ENCODE measurements at regions not wholly inside any gene's neighbourhood (a gene's known extent, or its start where the extent isn't known, plus 50 kb on each side); places are given as distances from the start of the nearest gene placed in this dataset.

DNA sequence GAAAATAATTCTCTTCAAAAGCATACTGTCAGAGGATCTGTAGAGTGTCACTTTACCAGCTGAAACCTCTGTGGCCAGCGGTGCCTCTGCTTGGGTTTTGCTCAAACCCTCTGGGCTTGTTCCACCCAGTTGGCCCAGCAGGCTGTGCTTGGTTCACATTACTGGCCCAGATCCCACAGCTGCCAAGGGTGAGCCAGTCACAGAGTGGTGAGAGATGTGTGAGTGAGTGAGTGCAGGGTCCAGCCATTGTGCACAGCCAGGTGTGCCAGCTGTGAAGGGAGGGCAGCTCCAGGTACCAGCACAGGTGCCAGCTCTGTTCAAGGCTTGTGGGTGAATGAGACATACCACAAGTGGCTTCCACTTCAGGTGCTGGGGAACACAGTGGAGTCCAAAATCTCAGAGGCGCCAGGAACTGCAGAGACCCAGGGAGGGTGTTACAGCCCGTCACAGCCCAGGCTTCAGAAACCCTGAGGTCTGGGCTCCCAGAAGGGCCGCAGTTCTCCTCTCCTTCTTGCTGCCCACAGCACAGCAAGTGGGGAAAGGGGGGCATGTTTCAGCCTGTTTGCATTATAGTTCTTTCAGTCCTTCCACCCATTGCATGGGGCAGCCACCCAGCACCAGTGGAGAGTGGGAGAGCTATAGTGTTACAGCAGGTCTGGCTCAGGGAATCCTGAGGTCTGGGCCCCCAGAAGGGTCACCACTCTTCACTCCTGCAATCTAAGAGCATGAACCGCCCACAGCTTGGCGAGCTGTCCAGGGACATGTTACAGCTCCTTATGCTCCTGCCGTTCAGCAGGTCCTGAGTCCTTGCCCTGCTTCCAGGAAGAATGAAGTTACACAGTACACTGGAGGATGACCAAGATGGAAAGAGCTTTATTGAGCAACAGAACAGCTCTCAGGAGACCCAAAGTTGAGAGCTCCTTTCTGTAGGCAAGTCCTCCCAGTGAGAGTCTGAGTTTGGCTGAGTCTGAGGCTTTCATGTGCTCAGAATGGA, 931.7 kb upstream of the SORCS1 start:
- DNase-seq (ENCODE audit: low spot score), result no peak
- Histone ChIP-seq H3K79me2 (no peaks in the 10 kb centered on the region), H3K9me2 (replicated peaks; ENCODE audit: insufficient read depth) (no peaks in the 10 kb centered on the region), H2AFZ (no peak overlapping the region), H3K27ac (no peak overlapping the region), H3K4me1 (ENCODE audit: insufficient read depth) (no peaks in the 10 kb centered on the region), H3K9me3 (ENCODE audit: low read depth) (no peaks in the 10 kb centered on the region), H3K36me3 (replicated peaks; ENCODE audit: insufficient read depth, low read depth) (no peaks in the 10 kb centered on the region), H3K27me3 (no peaks in the 10 kb centered on the region), H4K20me1 (ENCODE audit: insufficient read depth, poor library complexity, severe bottlenecking) (no peaks in the 10 kb centered on the region), H3K4me2 (no peak overlapping the region), H3K4me3 (no peak overlapping the region)
- WGBS (ENCODE audit: low lambda C conversion rate, missing lambda C conversion rate), result 88% methylated on average over 7 of the region's 7 CpGs
- TF ChIP-seq EZH2phosphoT487 (IDR thresholded peaks at IDR 0.05; ENCODE audit: low read depth, severe bottlenecking, unreplicated experiment) (no peak), EZH2 (IDR thresholded peaks at IDR 0.05; ENCODE audit: borderline replicate concordance) (no peak)
- TF ChIP-seq, protein P1, sequence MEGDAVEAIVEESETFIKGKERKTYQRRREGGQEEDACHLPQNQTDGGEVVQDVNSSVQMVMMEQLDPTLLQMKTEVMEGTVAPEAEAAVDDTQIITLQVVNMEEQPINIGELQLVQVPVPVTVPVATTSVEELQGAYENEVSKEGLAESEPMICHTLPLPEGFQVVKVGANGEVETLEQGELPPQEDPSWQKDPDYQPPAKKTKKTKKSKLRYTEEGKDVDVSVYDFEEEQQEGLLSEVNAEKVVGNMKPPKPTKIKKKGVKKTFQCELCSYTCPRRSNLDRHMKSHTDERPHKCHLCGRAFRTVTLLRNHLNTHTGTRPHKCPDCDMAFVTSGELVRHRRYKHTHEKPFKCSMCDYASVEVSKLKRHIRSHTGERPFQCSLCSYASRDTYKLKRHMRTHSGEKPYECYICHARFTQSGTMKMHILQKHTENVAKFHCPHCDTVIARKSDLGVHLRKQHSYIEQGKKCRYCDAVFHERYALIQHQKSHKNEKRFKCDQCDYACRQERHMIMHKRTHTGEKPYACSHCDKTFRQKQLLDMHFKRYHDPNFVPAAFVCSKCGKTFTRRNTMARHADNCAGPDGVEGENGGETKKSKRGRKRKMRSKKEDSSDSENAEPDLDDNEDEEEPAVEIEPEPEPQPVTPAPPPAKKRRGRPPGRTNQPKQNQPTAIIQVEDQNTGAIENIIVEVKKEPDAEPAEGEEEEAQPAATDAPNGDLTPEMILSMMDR (IDR thresholded peaks at IDR 0.05; ENCODE audit: poor library complexity), result no peak

DNA sequence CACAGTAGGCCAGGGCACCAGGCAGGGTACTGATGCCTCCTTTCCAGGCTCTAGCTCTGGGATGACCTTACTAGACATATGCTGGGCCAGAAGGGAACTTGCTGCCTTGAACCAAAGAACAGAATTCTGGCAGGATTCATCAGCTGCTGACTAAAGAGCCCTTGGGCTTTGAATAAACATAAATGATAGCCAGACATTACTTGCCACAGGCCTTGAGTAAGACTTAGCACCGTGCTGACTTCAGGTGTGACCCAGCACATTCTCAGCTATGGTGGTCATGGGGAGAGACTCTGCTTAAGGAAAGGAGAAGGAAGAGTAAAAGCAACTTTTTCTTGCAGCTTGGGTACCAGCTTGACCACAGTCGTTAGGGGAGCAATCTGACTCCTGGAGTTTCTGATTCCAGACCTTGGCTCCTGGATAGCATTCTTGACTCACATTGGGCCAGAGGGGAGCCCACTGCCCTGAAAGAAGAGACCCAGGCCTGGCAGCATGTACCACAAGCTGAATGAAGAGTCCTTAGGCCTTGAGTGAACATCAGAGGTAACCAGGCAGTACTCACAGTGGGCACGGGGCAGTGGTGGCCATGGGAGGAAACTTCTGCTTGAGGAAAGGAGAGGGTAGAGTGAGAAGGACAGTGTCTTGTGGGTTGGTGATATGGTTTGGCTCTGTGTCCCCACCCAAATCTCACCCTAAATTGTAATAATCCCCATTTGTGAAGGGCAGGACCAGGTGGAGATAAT, 926.1 kb upstream of the SORCS1 start:
- Histone ChIP-seq H3K9me3 (ENCODE audit: low read depth) (no peaks in the 10 kb centered on the region), H3K4me2 (no peak overlapping the region), H3K4me3 (no peak overlapping the region), H3K27me3 (no peaks in the 10 kb centered on the region), H3K36me3 (replicated peaks; ENCODE audit: insufficient read depth, low read depth) (no peaks in the 10 kb centered on the region), H3K79me2 (no peaks in the 10 kb centered on the region), H4K20me1 (ENCODE audit: insufficient read depth, poor library complexity, severe bottlenecking) (no peaks in the 10 kb centered on the region), H2AFZ (no peak overlapping the region), H3K4me1 (ENCODE audit: insufficient read depth) (no peaks in the 10 kb centered on the region), H3K9me2 (replicated peaks; ENCODE audit: insufficient read depth) (no peaks in the 10 kb centered on the region), H3K27ac (no peak overlapping the region)
- DNase-seq (ENCODE audit: low spot score), result no peak
- 95% methylated on average over 3 of the region's 3 CpGs for WGBS (ENCODE audit: low lambda C conversion rate, missing lambda C conversion rate)
- TF ChIP-seq EZH2phosphoT487 (IDR thresholded peaks at IDR 0.05; ENCODE audit: low read depth, severe bottlenecking, unreplicated experiment) (no peak), EZH2 (IDR thresholded peaks at IDR 0.05; ENCODE audit: borderline replicate concordance) (no peak)
- TF ChIP-seq, protein P1 (IDR thresholded peaks at IDR 0.05; ENCODE audit: poor library complexity), result no peak

DNA sequence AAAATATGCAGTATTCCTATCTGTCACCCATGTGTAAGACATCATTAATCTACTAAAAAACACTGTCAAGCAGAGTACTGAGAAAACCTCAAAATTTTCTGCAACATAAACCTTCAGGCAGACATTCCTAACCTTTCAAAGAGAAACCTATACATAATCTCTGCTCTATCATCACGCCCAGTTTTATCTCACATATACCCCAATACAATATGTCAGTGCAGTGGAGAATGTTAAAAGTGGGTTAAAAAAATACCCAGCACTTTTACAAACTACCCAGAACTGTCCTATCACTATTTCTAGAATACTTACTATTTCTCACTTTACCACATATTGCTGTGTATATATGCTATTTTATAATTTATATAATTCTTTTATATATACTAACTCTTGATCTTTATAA, 922.0 kb upstream of the SORCS1 start:
- Histone ChIP-seq H3K9me3 (ENCODE audit: low read depth) (no peaks in the 10 kb centered on the region), H3K4me3 (no peak overlapping the region), H3K79me2 (no peaks in the 10 kb centered on the region), H3K27me3 (no peaks in the 10 kb centered on the region), H4K20me1 (ENCODE audit: insufficient read depth, poor library complexity, severe bottlenecking) (no peaks in the 10 kb centered on the region), H3K4me2 (no peak overlapping the region), H2AFZ (no peak overlapping the region), H3K36me3 (replicated peaks; ENCODE audit: insufficient read depth, low read depth) (no peaks in the 10 kb centered on the region), H3K4me1 (ENCODE audit: insufficient read depth) (no peaks in the 10 kb centered on the region), H3K27ac (no peak overlapping the region), H3K9me2 (replicated peaks; ENCODE audit: insufficient read depth) (no peaks in the 10 kb centered on the region)
- DNase-seq (ENCODE audit: low spot score), result no peak
- no peak for TF ChIP-seq EZH2phosphoT487 (IDR thresholded peaks at IDR 0.05; ENCODE audit: low read depth, severe bottlenecking, unreplicated experiment)
- TF ChIP-seq EZH2 (IDR thresholded peaks at IDR 0.05; ENCODE audit: borderline replicate concordance), result no peak
- WGBS (ENCODE audit: low lambda C conversion rate, missing lambda C conversion rate), result 82% methylated on average over 1 of the region's 1 CpG

DNA sequence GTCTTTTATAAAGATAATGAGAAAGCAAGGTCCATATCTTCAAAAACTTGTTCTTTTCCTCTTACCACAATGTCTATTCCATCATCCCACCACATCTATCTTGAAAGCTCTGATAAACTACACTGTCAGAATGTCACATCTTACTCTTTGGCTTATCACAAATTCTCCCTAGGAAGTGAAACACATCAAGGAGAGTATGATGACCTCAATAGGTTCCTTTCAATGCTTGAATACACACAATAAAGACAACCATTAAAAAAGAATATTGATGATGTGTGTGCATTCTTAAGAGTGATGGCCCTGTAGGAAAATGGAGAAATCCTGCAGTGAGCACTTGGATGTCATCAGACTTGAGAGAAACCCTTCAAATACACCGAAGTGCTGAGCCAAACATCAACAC, 918.1 kb upstream of the SORCS1 start:
- TF ChIP-seq, protein P1 (IDR thresholded peaks at IDR 0.05; ENCODE audit: poor library complexity), result no peak
- TF ChIP-seq EZH2phosphoT487 (IDR thresholded peaks at IDR 0.05; ENCODE audit: low read depth, severe bottlenecking, unreplicated experiment), result no peak
- TF ChIP-seq EZH2 (IDR thresholded peaks at IDR 0.05; ENCODE audit: borderline replicate concordance), result no peak
- no peaks in the 10 kb centered on the region for H4K20me1 ChIP-seq (ENCODE audit: insufficient read depth, poor library complexity, severe bottlenecking)
- no peak overlapping the region for H3K27ac ChIP-seq
- WGBS (ENCODE audit: low lambda C conversion rate, missing lambda C conversion rate), result 60% methylated on average over 1 of the region's 1 CpG
- H3K9me3 ChIP-seq (ENCODE audit: low read depth), result no peaks in the 10 kb centered on the region
- H3K9me2 ChIP-seq (replicated peaks; ENCODE audit: insufficient read depth), result no peaks in the 10 kb centered on the region
- H3K27me3 ChIP-seq, result no peaks in the 10 kb centered on the region
- H2AFZ ChIP-seq, result no peak overlapping the region
- no peaks in the 10 kb centered on the region for H3K4me1 ChIP-seq (ENCODE audit: insufficient read depth)
- no peak overlapping the region for H3K4me3 ChIP-seq
- H3K4me2 ChIP-seq, result no peak overlapping the region
- no peaks in the 10 kb centered on the region for H3K79me2 ChIP-seq
- no peak for DNase-seq (ENCODE audit: low spot score)
- H3K36me3 ChIP-seq (replicated peaks; ENCODE audit: insufficient read depth, low read depth), result no peaks in the 10 kb centered on the region
